ENCODE measurements at regions not wholly inside any gene's neighbourhood (a gene's known extent, or its start where the extent isn't known, plus 50 kb on each side); places are given as distances from the start of the nearest gene placed in this dataset.
"Not testable (repeated sequence)": the region's sequence is repeated elsewhere in the genome, so short reads cannot be mapped to it uniquely, and the experiment has no call there.

GRCh38 chr5:125612181-125612721 is 811.0 kb upstream of the GRAMD2B start:
- DNase-seq (no peak), ATAC-seq (no peak)

- ATAC-seq, result no peak
- no peak for DNase-seq
These were observed 810.4 kb upstream of the GRAMD2B start for GRCh38 chr5:125612776-125613175.

- no peak for DNase-seq
- ATAC-seq, result no peak
These were observed 793.0 kb upstream of the GRAMD2B start for GRCh38 chr5:125630237-125630636.

DNA sequence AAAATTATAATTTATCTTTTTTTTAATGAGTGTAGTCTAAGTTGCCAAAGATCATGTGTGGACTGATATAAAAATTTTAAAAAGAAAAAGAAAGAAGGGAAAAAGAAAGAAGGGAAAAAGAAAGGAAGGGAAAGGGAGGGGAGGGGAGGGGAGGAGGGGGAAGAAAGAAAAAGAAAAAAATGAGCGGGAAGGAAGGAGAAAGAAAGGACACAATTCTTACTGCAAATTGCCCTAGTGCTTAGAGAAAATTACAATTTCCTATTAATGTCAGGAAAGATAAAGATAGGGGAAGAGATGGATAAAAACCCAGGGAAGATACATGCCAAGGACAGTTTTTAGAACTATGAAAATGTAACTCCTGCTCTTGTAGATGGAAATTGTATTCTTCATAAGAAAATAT is 789.7 kb upstream of the GRAMD2B start:
- DNase-seq (no peak), ATAC-seq (no peak)

DNA sequence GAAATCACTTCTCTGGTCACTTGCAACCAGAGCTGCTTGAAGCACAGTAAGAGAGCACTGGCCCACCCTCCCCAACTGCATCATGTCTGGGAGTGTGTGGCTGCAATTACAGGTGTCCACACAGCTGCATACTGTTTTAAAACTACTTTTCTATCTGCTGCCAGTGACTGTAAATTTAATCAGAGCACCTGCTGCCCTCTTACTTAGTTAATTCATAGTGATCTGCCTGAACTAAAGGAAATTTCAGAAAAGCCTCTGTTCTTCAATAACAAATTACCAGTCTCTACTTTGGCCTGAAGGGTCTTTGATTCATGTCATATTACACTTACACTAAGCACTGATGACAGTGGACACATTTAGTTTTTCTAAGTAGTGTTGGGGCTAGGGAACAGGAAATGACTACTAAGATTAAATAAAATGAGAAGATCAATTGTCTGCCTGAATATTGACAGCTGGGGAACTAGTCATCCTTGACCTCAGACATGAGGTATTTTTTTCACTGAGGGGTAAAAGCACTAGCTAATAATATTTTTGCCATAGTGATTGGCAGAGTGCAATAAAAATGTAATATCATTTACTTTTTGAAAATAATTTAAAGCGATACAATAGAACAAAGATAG is 788.9 kb upstream of the GRAMD2B start:
- DNase-seq (no peak), ATAC-seq (no peak)

DNA sequence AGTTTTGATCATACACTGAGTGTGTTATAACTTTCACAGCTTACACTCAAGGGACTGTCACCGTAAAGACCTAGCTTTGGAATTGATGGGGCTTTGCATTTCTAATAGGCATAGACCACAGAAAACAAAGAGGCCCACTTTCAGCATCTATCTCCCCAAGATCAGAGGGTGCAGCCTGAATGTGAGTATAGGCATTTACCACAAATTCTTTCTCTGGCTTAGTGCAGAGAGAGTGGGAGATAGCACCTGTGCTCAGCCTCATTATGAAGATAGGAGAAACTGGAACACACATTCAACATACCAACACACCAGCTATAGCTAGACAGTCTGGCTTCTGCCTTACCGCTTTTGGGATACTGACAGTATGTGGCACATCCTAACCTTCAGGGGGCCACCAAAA is 783.4 kb upstream of the GRAMD2B start:
- ATAC-seq (no peak), DNase-seq (no peak)

DNA sequence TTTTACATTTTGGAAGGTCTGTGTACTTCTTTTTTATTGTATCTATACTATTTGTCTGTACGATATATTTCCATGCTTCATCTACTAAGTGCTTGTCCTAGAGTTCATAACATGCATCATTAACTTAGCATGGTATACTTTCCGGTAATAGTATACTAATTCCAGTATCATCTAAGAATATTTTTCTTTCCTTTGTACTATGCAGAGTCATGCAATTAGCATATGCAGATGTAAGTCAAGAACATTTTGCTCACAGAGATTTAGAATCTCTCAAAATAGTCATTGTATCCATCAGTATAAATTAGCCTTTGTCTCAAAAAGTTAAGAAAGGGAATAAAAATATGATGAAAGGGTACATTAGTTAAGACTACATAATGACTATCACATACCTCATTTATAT is 770.4 kb upstream of the GRAMD2B start:
- ATAC-seq, result no peak

GRCh38 chr5:125654392-125654791 is 768.8 kb upstream of the GRAMD2B start:
- DNase-seq, result no peak
- no peak for ATAC-seq

More for the DNA sequence above, 770.4 kb upstream of the GRAMD2B start:
- no peak for DNase-seq

- no peak for DNase-seq
These were observed 768.1 kb upstream of the GRAMD2B start for GRCh38 chr5:125655156-125655555.

DNA sequence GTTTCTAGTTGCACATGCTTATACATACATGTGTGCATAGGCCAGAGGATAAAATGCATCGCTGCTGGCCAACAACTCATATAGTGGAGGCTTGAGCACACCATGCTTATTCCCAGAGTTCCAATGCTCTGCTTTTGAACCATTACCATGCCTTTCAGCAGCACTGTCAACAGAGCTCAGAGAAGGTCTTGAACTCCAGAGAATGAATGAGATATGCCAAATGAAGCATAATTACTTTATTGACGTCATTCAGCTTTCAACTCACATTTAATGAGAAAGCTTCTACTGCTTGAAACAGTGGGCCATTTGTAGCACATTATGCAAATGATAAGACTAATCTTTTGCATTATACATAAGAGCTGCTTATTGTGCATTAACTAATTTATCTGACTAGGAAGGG is 765.3 kb upstream of the GRAMD2B start:
- ATAC-seq (no peak), DNase-seq (no peak)

More at GRCh38 chr5:125655156-125655555, 768.1 kb upstream of the GRAMD2B start:
- no peak for ATAC-seq

- no peak for ATAC-seq
- no peak for DNase-seq
These were observed 763.7 kb upstream of the GRAMD2B start for GRCh38 chr5:125659316-125660023.

- ATAC-seq (no peak), DNase-seq (no peak)
These were observed 762.8 kb upstream of the GRAMD2B start for GRCh38 chr5:125660231-125660895.

DNA sequence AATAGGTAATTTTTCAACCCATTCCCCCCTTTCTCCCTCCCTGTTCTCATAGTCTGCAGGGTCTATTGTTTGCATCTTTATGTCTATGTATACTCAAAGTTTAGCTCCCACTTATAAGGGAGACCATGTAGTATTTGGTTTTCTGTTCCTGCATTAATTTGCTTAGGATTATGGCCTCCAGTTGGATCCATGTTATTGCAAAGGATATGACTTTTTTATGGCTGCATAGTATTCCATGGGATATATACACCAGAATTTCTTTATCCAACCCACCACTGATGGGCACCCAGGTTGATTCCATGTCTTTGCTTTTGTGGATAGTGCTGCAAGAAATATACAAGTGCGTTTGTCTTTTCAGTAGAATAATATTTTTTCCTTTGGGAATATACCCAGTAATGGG is 761.6 kb upstream of the GRAMD2B start:
- ATAC-seq, result no peak
- DNase-seq, result no peak

DNA sequence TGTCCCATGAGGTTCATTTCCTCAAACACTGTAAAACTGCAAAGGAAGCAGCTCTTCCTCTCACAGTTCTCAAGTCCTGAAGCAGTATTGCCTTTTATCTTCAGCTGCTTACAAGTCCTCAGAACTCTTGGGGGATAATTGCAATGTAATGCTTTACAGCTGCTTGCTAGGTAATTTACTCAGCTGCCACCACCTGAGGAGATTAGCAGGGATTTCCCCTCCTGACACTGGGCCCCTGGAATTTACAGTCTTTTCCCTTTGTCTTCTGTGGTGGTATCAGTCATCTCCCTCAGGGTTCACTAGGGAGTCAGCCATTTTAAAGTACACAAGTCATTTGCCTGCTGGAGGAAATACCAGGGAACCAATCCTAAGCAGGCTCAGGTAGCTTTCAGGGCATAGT is 754.3 kb upstream of the GRAMD2B start:
- no peak for ATAC-seq

GRCh38 chr5:125673359-125673950 is 749.8 kb upstream of the GRAMD2B start:
- no peak for DNase-seq
- ATAC-seq, result no peak

More for the DNA sequence above, 754.3 kb upstream of the GRAMD2B start:
- no peak for DNase-seq

DNA sequence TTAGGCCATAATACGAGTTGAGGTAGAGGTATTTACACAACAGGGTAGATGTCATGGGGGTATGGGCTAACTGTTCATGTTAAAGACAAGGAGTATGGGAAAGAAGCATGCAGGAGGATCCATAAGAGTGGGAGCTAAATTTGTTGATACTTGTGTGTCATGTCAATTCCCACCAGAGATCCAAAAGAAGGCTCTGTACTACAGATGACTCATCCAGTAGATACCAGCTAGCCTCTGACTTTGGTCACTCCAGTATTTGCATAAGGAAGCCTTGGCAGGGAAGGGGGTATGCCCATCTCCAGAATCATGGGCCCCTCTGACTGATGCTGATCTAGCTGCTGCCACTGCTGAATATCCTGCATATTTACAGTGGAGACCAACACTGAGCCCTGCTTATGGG is 743.7 kb upstream of the GRAMD2B start:
- no peak for DNase-seq
- no peak for ATAC-seq

- no peak for DNase-seq
- ATAC-seq, result no peak
These were observed 739.5 kb upstream of the GRAMD2B start for GRCh38 chr5:125683669-125684068.

DNA sequence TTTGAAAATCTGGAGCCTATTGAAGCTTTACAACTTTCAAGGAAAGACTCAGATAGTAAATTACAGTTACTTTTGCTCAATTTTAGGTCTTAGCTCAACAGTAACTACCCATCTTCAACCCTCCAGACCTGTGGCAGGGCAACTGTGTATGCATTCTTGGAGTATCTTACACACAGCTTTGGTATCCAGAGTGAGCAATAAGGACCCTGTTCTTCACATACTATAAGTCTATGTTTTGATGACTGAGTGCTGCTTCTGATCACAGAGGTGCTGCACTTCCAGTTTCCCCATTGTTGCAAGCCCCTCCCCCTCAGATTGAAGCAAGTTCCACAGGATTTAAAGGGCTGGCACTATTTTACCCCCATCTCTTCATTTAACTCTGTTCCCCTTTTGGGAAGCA is 737.4 kb upstream of the GRAMD2B start:
- ATAC-seq (no peak), DNase-seq (no peak)

- not testable (repeated sequence) for ATAC-seq, DNase-seq
These were observed 731.3 kb upstream of the GRAMD2B start for GRCh38 chr5:125691738-125692530.

DNA sequence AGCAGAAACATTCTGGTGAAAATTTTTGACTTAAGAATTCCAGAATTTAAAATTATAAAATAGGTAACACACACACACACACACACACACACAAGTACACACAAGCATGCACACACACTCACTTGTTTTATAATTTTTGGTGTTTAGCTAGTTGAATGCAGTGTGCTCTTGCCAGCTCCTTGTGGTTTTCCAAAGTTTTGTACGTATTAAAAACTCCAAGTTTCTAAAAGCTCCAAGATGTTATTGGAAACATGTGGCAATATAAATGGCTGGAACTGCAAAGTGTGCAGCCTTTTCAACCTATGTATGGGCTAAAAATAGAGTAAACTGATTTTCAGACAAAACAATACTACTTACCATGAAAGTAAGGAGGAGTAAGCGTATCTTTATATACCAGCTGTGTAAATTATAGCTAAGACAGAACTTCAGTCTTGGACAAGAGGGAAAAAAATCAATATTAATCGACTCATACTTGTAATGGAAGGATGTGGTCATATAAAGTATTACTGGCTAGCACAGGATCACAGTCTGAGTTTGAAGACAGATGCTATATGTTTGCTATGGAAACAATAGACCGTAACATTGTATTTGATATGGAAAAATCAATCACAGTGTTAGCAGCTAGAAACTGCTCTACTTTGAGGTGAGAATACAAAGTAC is 727.1 kb upstream of the GRAMD2B start:
- no peak for DNase-seq
- no peak for ATAC-seq

DNA sequence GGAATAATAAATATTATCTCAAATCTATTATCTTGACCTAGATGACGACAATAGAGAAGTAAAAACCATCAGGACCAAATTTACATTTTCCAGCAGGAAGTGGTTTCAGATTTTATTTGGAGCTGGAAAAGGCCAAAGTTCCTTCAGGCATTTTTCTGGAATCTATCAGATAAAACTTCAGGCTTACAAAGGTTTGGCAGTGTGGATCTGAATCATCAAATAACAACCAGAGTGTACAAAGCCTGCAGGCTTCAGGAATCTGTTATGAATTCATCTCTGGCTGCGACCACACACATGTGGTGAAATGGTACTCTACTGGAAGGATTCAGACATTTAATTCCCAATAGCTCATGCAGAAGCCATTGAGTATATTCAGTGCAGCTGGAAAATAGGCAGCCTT is 726.4 kb upstream of the GRAMD2B start:
- no peak for DNase-seq
- no peak for ATAC-seq

Data from stimulated activated naive CD8-positive, alpha-beta T cell treated with anti-CD3 and anti-CD28 coated beads, Interleukin-15, Interleukin-2, amounts not matched to agents 100 U/mL and 50 U/mL, for 24 hours (primary cell).